Stimulated activated CD4-positive, alpha-beta T cell treated with anti-CD3 and anti-CD28 coated beads, Interleukin-2, amount 100 ng/mL, for 4 hours (primary cell): ENCODE measurements at regions not wholly inside any gene's neighbourhood (a gene's known extent, or its start where the extent isn't known, plus 50 kb on each side); places are given as distances from the start of the nearest gene placed in this dataset.

Experiments used
- DNase-seq: peaks from one replicate; pipeline ENCODE4 v3.0.0-alpha.2; 2020; ENCODE audit warnings: low read depth

DNA sequence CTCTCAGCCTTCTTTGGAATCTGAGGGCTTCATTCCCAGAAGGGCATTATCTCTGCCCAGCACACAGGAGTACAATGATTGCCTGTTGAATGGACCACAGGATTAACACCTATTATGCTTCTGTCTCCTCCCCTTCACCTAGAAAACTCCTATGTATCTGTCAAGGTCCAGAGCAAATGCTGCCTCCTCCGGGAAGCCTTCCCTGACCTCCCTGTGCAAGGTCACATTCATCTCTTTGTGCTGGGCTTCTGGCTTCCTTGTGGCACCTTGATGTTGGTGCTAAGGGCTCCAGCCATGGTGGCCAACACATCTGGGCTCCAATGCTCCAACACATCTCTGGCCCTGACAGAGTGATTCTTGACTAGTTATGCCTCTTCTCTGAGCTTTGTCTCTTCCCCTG is 49.9 kb upstream of the ATP2B2 start:
- no peak for DNase-seq

DNA sequence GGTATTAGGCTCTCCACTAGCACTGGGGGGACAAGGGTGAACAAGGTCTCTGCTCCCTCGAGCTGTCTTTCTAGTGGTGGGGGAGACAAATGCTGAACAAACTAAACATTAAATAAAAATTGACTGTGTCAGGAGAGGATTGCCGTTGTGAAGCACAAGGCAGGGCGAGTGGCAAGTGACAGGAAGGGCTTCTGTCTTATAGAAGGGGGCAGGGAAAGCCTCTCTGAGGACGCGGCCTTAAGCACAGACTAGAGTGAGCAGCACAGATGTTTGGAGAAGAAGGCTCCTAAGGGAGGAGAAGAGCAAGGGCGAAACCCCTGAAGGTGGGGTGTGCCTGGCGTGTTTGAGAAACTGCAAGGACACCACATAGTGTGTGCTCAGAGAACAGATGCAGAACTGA is 50.9 kb upstream of the ATP2B2 start:
- no peak for DNase-seq

DNA sequence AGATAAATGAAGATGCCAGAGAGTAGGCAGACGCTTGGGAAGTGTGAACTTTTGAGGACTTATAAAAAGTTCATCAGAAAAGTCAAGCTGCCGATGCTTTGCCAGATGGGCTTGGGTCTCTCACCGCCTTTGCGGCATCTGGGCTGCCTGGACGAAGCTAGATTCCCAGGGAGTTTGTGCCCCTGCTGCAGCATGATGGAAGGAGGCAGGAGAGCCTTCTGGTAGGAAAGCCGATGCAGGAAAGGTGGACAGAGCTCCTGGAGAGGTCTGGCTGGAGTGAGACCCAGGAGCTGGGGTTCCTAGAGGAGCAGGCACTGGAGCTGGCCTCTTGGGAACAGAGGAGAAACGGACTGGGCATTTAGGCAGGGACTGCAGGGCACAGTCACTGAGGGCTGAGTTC is 51.9 kb upstream of the ATP2B2 start:
- no peak for DNase-seq

DNA sequence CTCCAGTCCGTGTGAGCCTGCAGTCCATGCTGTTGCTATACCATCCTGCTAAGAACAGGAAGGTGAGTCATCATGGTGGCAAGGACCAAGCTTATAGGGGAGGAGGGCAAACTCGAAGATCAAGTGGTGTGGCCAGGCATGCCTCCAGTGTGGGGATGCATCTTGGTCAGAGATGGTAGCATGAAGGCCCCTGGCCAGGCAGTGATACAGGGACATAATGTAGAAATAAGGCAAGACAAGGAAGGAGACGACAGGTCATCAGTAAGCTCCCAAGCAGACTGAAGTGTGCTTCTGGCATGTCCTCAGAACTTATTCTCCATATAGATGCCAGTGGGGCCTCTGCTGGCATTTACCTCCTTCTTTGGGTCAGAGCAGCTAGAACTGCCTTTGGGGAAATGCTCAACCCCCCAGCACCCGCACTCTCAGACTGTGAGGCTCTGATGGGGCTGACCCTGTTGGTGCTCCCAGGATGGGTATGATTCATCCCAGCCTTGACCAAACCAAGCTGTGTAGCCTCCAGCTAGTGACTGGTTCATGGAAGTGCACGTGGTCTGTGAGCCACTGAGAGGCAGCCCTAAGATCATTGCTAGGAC is 52.5 kb upstream of the ATP2B2 start:
- no peak for DNase-seq

DNA sequence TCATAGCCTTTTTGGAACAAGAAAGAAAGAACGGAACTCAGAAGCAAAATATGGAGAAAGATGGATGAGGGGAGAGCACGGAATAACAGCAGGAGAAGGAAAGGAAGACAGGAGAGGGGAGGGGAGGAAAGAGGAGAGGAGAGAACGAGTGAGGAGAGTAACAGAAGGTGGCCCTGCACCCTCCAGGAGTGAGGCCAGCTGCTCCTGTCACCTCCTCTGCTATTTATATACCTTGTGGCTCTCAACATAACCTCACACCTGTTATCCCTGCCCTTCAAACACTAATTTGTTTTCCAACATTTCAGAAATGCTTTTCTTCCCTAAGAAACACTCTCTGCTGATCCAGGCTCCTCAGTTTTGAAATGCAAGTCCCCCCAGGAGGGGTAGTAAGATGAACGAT is 53.4 kb upstream of the ATP2B2 start:
- no peak for DNase-seq

DNA sequence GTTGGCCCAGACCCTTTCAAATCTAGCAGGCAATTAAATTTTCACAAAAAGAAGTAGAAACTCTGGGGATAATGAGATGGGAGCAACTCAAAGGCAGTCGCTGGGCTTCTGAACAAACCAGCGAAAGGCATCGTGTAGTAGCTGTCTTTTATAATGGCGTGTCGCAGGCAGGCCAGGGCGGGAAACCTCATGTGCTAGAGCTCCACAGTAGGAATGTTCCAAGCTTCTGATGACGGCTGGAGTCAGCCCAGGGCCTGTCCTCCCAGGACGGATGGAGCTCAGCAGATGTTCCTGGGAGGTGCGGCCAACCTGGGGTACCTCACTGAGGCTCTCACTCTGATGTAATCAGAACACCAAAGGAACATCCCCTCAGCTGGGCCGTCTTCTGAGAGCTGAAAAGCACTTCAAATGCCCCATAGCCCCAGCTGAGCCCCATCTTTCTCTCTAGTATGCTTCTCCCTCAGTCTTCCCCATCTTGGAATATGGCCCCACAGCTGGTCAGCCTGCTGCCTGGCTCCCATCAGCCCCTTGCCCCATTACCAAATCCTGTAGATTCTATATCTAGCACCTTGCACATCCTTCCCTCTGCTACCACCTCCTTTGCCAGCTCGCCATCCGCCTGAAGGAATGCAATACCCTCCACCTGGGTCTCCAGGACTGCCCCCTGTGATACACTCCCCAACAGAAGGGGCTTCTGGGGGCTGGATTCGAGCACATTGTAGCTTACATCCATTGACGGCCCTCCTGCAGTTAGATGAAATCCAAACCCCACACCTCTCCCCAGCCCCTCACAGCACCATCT is 54.9 kb upstream of the ATP2B2 start:
- DNase-seq: no peak

DNA sequence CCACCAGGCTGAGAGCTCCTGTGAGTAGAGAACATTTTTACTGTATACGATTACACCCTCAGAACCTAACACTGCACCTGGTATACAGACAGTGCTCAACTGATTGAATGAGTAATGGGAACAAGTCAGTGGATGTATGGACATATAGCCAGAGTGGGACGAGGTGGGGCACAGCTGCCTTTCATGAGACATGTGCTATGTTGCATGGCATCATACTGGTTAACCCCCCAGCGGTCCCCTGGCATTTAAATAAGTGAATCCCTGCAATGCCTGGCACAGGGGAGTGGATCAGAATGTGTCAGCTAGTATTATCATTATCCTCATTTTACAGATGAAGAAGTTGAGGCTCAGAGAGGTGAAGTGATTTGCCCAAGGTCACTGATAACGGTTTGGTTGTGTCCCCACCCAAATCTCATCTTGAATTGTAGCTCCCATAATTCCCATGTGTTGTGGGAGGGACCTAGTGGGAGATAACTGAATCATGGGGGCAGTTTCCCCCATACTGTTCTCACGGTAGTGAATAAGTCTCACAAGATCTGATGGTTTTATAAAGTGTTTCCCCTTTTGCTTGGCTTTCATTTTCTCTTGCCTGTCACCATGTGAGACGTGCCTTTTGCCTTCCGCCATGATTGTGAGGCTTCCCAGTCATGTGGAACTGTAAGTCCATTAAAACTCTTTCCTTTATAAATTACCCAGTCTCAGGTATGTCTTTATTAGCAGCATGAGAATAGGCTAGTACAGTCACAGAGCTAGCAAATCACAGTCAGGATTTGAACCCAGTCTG is 56.0 kb upstream of the ATP2B2 start:
- DNase-seq: no peak

DNA sequence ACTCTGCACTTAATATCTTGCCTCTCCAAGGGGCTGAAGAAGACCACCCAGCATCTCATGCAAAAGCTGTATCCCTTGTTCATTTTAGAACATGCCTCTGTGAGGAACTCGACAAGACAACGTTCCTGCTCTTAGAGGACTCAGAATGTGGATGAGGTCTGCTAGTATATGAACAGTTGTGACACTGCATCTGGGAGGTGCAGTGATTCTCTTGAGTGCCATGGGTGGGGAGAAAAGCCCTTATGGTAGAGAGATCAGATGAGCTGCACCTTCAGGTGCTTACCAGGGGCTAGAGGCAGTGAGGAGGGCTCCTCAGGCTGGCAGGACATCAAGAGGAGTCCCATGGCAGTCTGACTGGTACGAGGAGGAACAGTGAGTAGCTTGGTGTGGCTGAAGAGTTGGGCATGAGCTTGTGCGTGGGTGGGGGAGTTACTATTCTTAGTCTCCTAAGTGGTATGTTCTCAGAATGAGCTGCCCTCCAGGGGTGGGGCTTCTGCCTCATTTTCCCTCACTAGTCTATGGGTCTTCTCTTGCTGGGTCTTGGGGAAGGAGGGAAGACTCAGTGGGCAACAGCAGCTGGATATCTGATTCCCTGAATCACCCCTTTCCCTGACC is 56.7 kb upstream of the ATP2B2 start:
- no peak for DNase-seq

DNA sequence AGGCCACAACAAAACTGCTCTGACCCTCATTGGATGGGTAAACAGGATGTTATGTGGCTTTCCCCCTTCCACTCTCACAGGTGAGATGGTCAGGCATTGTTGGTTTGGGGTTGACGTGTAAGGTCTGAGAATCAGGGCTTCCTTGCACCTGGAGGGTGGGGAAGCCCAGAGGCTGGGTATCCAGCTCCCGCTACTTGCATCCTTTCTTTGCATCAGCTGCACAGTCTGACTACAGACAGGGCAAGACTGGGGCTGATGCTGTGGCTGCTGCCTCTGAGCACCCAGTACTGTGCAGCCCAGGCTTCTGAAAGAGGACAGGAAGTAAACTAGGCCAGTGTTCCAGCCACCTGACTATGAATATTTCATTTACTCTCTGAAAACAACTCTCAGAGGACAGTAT is 58.0 kb upstream of the ATP2B2 start:
- DNase-seq: no peak

DNA sequence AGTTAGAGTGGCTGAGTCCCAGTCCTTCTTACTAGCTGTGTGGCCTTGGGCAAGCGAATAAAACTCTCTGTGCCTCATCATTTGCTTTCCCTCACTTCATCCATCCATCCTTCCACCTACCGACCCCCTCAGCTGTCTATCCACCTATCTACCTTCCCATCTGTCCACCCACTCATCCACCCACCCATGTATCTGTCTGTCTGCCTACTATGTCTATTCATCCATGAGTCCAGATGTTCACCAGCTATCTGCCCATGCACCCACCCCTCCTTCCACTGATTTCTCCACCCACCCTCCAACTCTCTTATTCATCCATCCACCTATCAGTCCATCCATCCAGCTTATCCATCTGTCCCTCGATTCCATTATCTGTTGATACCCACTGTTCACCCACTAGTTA is 60.4 kb upstream of the ATP2B2 start:
- no peak for DNase-seq

DNA sequence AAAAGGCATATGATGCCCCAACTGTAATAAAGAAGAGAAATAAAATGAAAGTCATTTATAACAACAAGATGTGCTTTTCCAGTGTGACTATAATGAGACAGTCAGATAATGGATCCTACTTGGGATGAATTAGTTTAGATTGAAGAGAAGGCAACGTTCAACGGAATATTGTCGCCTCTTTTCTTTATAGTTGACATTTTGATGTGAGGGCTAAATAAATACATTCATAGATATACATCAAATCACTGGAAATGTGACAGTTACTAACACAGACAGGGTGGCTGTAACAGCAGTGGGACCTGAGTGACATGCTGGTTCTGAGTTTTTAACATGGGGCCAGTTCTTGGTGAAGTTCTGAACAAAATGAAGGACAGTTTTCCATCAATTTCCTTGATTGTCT is 61.1 kb upstream of the ATP2B2 start:
- no peak for DNase-seq

DNA sequence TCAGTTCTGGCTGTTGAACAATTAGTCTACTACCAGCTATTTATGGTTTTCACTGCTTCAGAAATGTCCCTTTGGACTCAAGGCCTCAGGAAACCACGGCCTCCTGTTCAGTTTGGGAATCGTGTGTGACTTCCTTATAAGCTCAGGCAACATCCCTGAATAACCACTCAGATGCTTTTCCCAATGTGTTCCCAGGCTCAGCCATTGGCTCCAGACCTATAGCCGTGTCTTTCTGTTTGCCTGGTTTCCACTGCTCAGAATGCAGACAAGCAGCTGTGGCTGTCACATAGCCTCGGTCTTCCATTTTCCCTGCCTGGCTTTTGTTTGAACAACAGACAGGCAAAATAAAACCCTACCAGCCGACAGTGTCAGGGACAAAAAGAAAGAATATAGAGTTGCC is 63.2 kb upstream of the ATP2B2 start:
- no peak for DNase-seq

DNA sequence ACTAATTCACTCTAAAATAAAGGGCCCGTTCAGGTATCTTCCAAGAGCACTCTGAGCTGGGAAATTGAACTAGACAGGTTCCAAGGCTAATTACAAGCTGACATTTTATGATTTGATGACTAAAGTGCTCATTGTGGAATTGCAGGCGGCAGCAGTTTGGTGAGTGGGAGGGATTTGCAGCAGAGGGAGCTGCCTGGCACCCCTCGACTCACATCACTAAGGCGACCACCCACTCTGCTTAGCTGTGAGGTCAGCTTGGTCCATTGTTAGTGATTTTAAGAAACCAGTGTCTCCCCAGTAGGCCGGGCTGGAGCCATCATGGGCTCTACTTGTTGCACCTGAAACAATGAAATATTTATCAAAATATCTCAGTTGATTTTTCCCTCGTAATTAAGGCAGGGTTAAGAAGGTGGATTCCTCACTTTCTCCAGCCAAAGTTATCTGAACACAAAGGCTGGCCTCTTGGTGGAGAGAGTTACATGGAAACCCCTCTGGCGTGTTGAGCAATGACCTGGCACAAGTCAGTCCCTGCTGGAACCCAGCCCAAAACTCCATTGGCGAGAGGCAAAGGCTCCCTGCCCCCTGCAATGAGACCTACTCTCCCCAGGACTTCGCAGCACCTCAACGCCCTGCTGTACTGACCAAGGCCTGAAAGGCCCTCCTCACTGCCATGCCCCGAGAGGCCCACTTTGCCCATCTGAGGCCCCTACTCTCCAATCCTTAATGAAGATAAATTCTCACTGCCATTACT is 65.0 kb upstream of the ATP2B2 start:
- DNase-seq: no peak

DNA sequence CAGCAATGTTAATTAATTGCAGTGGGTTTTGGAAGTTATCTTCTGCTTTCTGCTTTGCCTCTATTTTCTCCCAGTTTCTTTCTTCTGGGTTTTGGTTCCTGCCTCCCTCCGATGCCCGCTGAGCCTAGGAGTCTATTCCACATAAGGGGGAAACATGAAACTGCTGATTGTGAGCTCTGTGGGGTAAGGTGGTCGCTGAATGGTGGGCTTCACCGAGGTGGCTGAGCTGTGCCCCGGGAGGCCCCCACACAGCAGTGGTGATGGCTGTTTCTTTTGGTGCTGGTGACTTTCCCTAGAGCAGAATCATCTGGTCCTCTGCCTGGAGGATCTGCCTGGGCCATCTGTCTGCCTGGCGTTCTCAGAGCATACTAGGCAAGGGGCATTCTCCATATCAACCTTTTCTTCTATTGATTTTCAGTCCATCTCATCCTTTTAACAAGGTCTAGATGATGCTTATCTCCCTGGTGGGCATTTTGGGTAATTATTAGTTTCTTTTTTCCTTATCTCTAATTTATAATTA is 68.8 kb upstream of the ATP2B2 start:
- DNase-seq: no peak

DNA sequence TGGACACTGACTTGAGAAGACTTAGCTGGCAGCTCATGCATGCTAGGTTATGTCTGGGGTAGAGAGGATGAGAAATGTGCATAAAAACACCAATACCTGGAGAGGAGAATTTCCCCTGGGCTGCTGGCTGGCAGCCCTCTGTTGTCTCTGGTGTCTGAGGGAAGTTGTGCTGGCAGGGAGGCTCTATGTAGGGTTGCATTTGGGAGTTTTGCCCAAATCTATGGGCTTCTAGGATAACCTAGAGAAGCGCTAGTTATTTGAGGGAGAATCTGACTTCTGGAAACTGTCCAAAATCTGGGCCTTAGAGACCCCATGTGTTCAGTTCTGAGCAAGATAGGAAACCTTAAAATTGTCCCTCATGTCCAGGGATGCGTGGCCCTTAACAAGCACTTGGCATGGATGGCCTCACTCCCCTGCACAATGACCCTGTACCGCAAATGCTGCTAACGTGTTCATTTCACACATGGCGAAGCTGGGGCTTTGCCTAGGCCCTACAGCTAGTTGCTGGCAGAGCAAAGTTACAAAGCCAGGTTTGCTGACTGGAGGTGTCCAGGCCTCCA is 70.3 kb upstream of the ATP2B2 start:
- DNase-seq: no peak

DNA sequence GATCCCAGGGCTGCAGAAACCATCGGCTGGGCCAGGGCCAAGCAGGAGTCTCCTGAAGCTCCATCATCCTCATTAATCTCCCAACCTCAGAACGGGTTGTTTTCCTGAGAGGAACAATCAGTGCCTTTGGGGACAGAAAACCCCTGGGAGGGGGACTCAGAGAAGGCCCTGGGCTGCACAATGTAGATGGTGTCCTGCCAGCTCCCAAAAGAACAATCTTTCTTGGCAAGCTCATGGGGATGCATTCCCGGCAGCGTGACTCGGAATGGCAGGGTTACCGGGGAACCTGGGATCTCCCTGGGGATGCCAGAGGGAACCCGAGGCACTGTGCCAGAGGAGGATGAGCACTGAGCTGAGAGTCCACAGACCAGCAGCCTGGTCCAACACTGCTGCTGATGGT is 72.1 kb upstream of the ATP2B2 start:
- DNase-seq: no peak

DNA sequence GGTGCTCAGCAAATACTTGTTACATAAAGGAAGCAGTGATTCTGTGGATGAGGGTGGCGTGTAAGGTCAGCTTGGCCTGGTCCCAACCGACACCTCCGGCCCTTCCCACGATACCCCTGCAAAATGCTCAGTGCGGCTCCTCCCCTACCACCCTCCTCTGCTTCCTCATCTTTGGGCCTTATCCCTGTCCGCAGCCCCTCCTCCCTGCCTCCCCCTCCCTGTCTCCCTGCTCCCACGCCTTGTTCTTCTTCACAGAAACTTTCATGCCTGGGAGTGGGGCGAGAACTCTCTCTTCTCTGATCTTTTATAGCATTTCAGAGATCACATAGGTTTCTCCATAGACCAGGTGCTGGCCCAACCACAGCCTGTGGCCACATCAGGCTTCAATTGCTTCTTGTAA is 75.0 kb upstream of the ATP2B2 start:
- DNase-seq: no peak

DNA sequence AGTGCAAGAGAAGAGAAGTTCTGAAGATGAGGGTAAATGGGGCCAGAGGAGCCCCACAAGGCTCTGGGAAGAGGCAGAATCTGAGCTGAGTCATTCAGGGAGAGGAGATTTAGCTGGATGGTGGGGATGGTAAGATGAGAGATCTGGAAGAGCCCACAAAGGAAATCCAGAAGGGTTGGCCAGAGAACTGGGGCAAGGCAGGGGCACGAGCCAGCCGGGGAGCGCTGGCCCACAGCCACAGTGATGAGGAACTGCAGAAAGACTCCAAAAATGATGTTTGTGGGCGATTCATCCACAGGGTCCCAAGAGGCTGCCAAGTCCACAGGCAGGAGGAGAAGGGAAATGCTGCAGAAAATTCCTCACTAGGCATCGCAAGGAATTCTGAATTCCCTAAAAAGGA is 75.9 kb upstream of the ATP2B2 start:
- no peak for DNase-seq

DNA sequence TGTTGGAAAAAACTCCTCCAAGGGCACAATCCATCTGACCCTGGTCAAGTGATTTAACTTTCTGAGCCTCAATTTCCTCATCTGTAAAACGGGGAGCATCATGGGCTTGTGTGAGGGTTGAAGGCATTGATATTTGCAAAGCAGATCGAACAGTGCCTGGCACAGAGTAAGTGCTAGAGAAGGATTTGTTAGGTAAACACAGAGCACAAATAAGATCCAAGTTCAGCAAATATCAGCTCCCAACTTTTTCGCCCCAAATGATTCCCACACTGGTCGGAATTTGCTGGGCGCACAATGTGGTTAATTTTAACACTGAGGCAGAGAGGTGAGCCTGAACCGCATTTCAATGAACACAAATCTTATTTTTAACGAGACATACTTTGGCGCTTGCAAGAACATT is 76.3 kb upstream of the ATP2B2 start:
- DNase-seq: no peak

DNA sequence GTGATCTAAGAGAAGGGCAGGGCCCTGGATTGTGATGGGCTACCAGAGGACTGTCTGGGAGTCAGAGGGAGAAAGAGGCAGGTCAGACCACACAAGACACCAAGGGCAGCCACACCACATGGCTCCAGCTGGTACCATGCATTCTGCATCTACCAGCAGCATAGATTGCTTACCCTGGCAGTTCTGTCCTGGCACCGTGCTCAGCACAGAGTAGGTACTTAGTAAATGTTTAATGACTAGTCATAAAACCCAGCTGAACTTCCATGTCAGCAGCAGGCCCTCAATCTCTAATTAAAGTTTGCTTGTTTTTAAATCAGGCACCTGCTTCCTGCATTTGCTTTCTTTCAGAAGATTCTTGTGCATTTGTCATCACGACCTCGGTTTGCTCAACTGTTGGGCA is 77.3 kb upstream of the ATP2B2 start:
- no peak for DNase-seq
